Transverse colon (tissue), 4 donors: ENCODE measurements at regions not wholly inside any gene's neighbourhood (a gene's known extent, or its start where the extent isn't known, plus 50 kb on each side); places are given as distances from the start of the nearest gene placed in this dataset.
"Not testable (repeated sequence)": the region's sequence is repeated elsewhere in the genome, so short reads cannot be mapped to it uniquely, and the experiment has no call there.

Experiments used
- DNase-seq: peaks from one replicate; pipeline ENCODE4 v3.0.0-alpha.2; 2019
- H3K27ac ChIP-seq, 4 donors: fragments of 200-600 bp; sonication (generic); 2 replicates each; pipeline ENCODE4 v1.5.1; 2016 to 2018; ENCODE audit warnings: inconsistent platforms in 4 of 4
- H3K27me3 ChIP-seq: fragments of 200-600 bp; sonication (generic); 2 replicates; pipeline ENCODE4 v1.5.1; 2017; ENCODE audit warnings: inconsistent platforms
- H3K36me3 ChIP-seq, 4 donors: fragments of 200-600 bp; sonication (generic); 2 replicates each; pipeline ENCODE4 v1.5.1; 2017 to 2019; ENCODE audit warnings: inconsistent platforms in 4 of 4
- H3K4me1 ChIP-seq, 4 donors: fragments of 200-600 bp; sonication (generic); 2 replicates each; pipeline ENCODE4 v1.5.1; 2017 to 2020; ENCODE audit warnings: inconsistent platforms in 4 of 4
- H3K4me3 ChIP-seq, 4 donors: fragments of 200-600 bp; sonication (generic); 1 replicate in 1 of 4; 2 replicates in 3 of 4; pipeline versions ENCODE4 v1.5.1 to v1.6.1; 2017 to 2019; ENCODE audit warnings: inconsistent platforms in 4 of 4
- H3K9me3 ChIP-seq, 2 donors: fragments of 200-600 bp; sonication (generic); 2 replicates each; pipeline ENCODE4 v1.5.1; 2017 to 2019; ENCODE audit warnings: inconsistent platforms in 2 of 2
- EP300 ChIP-seq: sonication (generic); formaldehyde crosslinking; IDR thresholded peaks from one replicate; pipeline ENCODE4 v1.6.1; 2017; ENCODE audit warnings: antibody characterized with exemption, low read depth
- POLR2A ChIP-seq: fragments of 450-650 bp; IDR thresholded peaks from one replicate; pipeline ENCODE4 v1.6.1; 2016; ENCODE audit warnings: antibody characterized with exemption, mild to moderate bottlenecking, moderate library complexity
- POLR2AphosphoS5 ChIP-seq, 3 donors: sonication (generic); formaldehyde crosslinking; IDR thresholded peaks; one replicate each; pipeline ENCODE4 v1.6.1; 2016; ENCODE audit warnings: antibody characterized with exemption in 3 of 3
- WGBS, 2 donors: methylation state at CpG; one replicate each; pipeline ENCODE4 v1.1.5; 2018; ENCODE audit warnings: low coverage in 1 of 2; 5-methylcytosine and 5-hydroxymethylcytosine counted together
- in situ Hi-C, 4 donors: fragments of 200-750 bp; cut with MboI; loops; one replicate each; pipeline versions ENCODE4 v1.15.0 to v1.15.1; 2017; ENCODE audit warnings: low sequenced_read_pairs in 3 of 4, low pct_ligation_motif_present in 1 of 4, low pct_unique_long_range_greater_than_20kb in 1 of 4
- intact Hi-C: fragments of 100-400 bp; cut with DNase I; formaldehyde crosslinking; loops from one replicate; pipeline ENCODE4 v1.15.1; 2023; ENCODE audit warnings: low total_unique reads
- TF ChIP-seq, protein P1 (sequence below), 5 experiments: fragments of 200-600 bp in 3 of 5; fragments of 450-650 bp in 2 of 5; sonication (generic) in 3 of 5; IDR thresholded peaks; 1 replicate in 2 of 5; 2 replicates in 3 of 5; pipeline ENCODE4 v1.5.1; 2016 to 2017; ENCODE audit warnings: antibody characterized with exemption in 5 of 5, inconsistent platforms in 3 of 5, mild to moderate bottlenecking in 2 of 5, moderate library complexity in 1 of 5

DNA sequence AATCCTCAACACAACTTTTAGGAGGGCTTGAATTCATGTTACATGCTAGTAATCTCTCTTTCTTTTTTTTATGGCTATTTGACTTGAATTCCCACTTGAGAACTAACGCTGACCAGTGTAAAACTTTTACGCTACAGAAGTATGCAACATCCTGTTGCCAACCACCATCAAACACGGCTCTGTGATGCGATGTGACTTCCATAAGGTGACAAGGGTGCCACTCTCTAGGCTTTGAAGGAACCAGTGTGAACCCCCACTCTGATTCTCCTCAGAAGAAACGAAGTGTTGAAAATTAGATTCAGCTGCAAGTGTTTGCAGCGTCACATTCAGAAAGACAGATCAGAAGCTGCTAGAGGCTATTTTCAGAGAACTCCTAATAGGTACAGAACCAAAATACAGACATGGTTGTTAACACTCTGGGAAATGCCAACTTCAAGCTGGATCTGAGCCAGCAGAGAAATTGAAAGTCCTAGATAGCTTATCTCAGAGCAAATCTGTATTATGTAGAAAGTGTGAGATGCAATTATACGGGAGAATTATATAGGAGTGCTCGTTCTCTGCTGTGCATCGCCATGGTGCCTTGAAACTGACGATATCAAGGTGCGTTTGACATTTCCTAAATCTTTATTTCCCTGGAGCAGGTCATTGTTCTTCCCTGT lies 271.2 kb downstream of the LPIN1 start:
- Histone ChIP-seq H3K36me3 (no peaks in the 10 kb centered on the region), H3K27me3 (no peaks in the 10 kb centered on the region), H3K4me1 (no peaks in the 10 kb centered on the region), H3K4me3 (no peak overlapping the region), H3K27ac (no peak overlapping the region), H3K9me3 (peaks cover 6 to 9% of the 10 kb centered on the region in 2 donors)
- intact Hi-C loops, result no loop called here
- DNase-seq, result no peak
- WGBS, 2 donors, result 63 to 72% methylated on average over 3 to 11 of the region's 11 CpGs
- in situ Hi-C loops, result no loop called here
- no peak for TF ChIP-seq POLR2A
- no peak for TF ChIP-seq POLR2AphosphoS5 (IDR thresholded peaks at IDR 0.05)
- TF ChIP-seq, protein P1, sequence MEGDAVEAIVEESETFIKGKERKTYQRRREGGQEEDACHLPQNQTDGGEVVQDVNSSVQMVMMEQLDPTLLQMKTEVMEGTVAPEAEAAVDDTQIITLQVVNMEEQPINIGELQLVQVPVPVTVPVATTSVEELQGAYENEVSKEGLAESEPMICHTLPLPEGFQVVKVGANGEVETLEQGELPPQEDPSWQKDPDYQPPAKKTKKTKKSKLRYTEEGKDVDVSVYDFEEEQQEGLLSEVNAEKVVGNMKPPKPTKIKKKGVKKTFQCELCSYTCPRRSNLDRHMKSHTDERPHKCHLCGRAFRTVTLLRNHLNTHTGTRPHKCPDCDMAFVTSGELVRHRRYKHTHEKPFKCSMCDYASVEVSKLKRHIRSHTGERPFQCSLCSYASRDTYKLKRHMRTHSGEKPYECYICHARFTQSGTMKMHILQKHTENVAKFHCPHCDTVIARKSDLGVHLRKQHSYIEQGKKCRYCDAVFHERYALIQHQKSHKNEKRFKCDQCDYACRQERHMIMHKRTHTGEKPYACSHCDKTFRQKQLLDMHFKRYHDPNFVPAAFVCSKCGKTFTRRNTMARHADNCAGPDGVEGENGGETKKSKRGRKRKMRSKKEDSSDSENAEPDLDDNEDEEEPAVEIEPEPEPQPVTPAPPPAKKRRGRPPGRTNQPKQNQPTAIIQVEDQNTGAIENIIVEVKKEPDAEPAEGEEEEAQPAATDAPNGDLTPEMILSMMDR (IDR thresholded peaks at IDR 0.05), result no peak
- no peak for TF ChIP-seq EP300

DNA sequence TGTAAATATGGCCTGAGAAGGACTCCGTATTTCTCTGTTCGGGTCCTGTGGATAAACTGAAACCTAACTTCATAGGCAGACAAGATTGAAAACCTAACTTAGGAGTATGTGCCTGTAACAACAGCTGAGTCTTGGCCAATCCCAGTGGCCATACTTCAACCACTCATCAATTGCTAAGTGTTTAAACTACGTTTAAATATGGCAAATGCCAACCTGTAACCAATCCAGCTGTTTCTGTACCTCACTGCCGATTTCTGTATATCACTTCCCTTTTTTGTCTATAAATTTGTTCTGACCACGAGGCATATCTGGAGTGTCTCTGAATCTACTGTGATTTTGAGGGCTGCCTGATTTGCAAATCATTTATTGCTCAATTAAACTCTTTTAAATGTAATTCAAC lies 272.3 kb downstream of the LPIN1 start:
- H3K4me1 ChIP-seq, in situ Hi-C loops, H3K9me3 ChIP-seq, H3K4me3 ChIP-seq, DNase-seq, H3K27me3 ChIP-seq, H3K27ac ChIP-seq, intact Hi-C loops, H3K36me3 ChIP-seq: not testable (repeated sequence)
- 52 to 61% methylated on average over 5 of the region's 5 CpGs for WGBS, 2 donors

DNA sequence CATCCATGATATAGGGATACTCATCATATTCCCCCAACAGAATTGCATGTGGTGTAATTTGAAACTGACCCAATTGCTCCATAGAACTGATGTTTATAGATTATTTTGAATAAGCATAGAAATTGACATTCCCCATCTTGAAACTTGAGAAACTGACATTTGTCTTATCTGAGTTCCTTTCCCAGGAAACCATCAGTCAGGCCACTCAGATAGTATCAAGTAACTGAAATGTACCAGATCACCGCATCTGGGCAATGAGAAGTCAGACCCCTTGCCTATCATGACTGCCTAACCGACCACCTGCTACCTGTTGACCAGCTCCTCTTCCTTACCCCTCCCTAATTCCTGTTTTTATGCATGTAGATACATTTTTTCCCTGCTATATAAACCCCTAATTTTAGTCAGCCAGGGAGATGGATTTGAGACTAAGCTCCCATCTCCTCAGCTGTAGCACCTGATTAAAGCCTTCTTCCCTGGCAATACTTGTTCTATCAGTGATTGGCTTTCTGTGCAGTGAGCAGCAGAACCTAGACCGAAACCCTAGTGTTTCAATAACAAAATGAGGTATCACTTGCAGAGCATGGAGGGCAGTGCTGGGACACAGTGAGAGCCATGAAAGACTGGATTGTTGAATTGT lies 274.5 kb downstream of the LPIN1 start:
- in situ Hi-C loops (no loop called here), intact Hi-C loops (no loop called here)
- Histone ChIP-seq H3K36me3 (no peaks in the 10 kb centered on the region), H3K27me3 (no peaks in the 10 kb centered on the region), H3K9me3 (peaks cover 6 to 9% of the 10 kb centered on the region in 2 donors), H3K4me1 (no peaks in the 10 kb centered on the region), H3K27ac (no peak overlapping the region), H3K4me3 (no peak overlapping the region)
- TF ChIP-seq EP300, result no peak
- TF ChIP-seq POLR2AphosphoS5 (IDR thresholded peaks at IDR 0.05), result no peak
- TF ChIP-seq POLR2A, result no peak
- TF ChIP-seq, protein P1 (IDR thresholded peaks at IDR 0.05), result no peak
- WGBS, 2 donors, result 94 to 95% methylated on average over 2 to 3 of the region's 3 CpGs
- DNase-seq, result no peak

DNA sequence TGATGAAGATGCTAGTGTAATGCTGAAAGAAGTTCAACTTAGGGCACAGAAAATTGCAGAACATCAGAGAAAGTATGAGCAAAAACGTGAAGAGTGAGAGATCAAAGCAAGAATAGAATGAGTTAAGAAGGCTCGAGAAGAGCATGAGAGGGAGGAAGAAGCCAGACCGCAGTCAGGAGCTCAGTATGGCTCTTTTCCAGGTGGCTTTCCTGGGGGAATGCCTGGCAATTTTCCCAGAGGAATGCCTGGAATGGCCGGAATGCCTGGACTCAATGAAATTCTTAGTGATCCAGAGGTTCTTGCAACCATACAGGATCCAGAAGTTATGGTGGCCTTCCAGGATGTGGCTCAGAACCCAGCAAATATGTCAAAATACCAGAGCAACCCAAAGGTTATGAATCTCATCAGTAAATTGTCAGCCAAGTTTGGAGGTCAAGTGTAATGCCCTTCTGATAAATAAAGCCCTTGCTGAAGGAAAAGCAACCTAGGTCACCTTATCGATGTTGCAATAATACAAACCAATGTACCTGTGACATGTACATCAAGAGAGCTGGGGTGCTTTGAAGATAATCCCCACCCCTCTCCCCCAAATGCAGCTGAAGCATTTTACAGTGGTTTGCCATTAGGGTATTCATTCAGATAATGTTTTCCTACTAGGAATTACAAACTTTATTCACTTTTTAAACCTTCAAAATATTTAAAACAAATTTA lies 277.9 kb downstream of the LPIN1 start:
- H3K27ac ChIP-seq, H3K4me3 ChIP-seq, in situ Hi-C loops, H3K9me3 ChIP-seq, H3K4me1 ChIP-seq, H3K27me3 ChIP-seq, intact Hi-C loops, DNase-seq, H3K36me3 ChIP-seq: not testable (repeated sequence)
- WGBS, 2 donors, result 34 to 37% methylated on average over 4 to 5 of the region's 5 CpGs

DNA sequence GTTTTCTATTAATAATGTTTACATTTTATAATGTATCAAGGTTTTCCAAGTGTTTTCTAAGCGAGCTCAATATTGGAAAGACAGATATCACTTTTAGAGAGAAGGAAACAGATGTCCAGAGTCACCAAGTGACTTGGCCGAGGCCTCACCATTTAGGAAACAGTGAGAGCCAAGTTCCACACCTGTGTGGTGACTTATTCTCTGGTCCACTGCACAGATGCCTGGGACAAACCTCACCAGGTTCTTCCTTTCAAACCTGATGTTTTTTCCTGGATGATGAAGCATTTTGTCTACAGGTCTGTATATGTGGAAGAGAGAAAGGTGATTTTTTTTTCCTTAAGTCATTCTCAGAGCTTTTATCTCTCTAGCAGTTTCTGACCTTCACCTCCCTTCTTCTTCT lies 280.7 kb downstream of the LPIN1 start:
- H3K4me3 ChIP-seq, result no peak overlapping the region
- DNase-seq, result no peak
- H3K36me3 ChIP-seq, result no peaks in the 10 kb centered on the region
- H3K9me3 ChIP-seq, result no peaks in the 10 kb centered on the region
- intact Hi-C loops, result no loop called here
- no peaks in the 10 kb centered on the region for H3K4me1 ChIP-seq
- no peak overlapping the region for H3K27ac ChIP-seq
- no peaks in the 10 kb centered on the region for H3K27me3 ChIP-seq
- TF ChIP-seq POLR2A (no peak), EP300 (no peak), POLR2AphosphoS5 (IDR thresholded peaks at IDR 0.05) (no peak)
- TF ChIP-seq, protein P1 (IDR thresholded peaks at IDR 0.05), result no peak
- WGBS, 2 donors, result 66 to 67% methylated on average over 2 of the region's 2 CpGs
- in situ Hi-C loops, result no loop called here
